GM12878 (cell line): ENCODE measurements at regions not wholly inside any gene's neighbourhood (a gene's known extent, or its start where the extent isn't known, plus 50 kb on each side); places are given as distances from the start of the nearest gene placed in this dataset.
A peak's percentile ranks its signal among the peaks of the same experiment; 100 is the strongest.

Source experiments
- ATF3 ChIP-seq: IDR thresholded peaks from 2 replicates; pipeline ENCODE4 v1.6.1; 2011; ENCODE audit warnings: low read depth, mild to moderate bottlenecking, low read length, moderate library complexity, borderline replicate concordance; ENCODE audit errors: extremely low read depth
- BCL3 ChIP-seq: IDR thresholded peaks from 2 replicates; pipeline ENCODE4 v1.6.1; 2011; ENCODE audit warnings: borderline replicate concordance, low read depth, mild to moderate bottlenecking, moderate library complexity, low read length; ENCODE audit not compliant: insufficient read depth, poor library complexity, severe bottlenecking
- BHLHE40 ChIP-seq, 2 experiments: fragments of 450-650 bp in 1 of 2; IDR thresholded peaks; 2 replicates each; pipeline ENCODE4 v1.6.1; 2011 to 2017; ENCODE audit warnings: low read depth in 2 of 2, borderline replicate concordance in 1 of 2, improper control_type of control experiment in 1 of 2, low read length in 1 of 2, mild to moderate bottlenecking in 1 of 2
- HCFC1 ChIP-seq: fragments of 150-350 bp; IDR thresholded peaks from 2 replicates; pipeline ENCODE4 v1.6.1; 2014; ENCODE audit warnings: low read length
- PAX5 ChIP-seq: IDR thresholded peaks from 2 replicates; pipeline ENCODE4 v1.6.1; 2011; ENCODE audit warnings: low read depth, low read length, borderline replicate concordance
- POLR2AphosphoS2 ChIP-seq: IDR thresholded peaks from 2 replicates; pipeline ENCODE4 v1.6.1; 2011; ENCODE audit warnings: low read depth, mild to moderate bottlenecking, low read length, improper control_type of control experiment, moderate library complexity
- SKIL ChIP-seq: fragments of 450-650 bp; IDR thresholded peaks from 2 replicates; pipeline ENCODE4 v1.6.1; 2017; ENCODE audit warnings: mild to moderate bottlenecking, low read depth, inconsistent platforms; ENCODE audit not compliant: poor library complexity, severe bottlenecking
- ZBTB33 ChIP-seq: fragments of 450-650 bp; IDR thresholded peaks from 2 replicates; pipeline ENCODE4 v1.6.1; 2017; ENCODE audit warnings: mild to moderate bottlenecking
- ZNF622 ChIP-seq: fragments of 450-650 bp; IDR thresholded peaks from 2 replicates; pipeline ENCODE4 v1.6.1; 2017; ENCODE audit warnings: mild to moderate bottlenecking, inconsistent platforms
- TF ChIP-seq, protein P1 (sequence below): fragments of 450-650 bp; IDR thresholded peaks from 2 replicates; pipeline ENCODE4 v1.6.1; 2016; ENCODE audit warnings: mild to moderate bottlenecking, moderate library complexity, borderline replicate concordance
- TF ChIP-seq, protein P2 (sequence below): fragments of 450-650 bp; IDR thresholded peaks from 2 replicates; pipeline ENCODE4 v1.6.1; 2016; ENCODE audit warnings: mild to moderate bottlenecking

DNA sequence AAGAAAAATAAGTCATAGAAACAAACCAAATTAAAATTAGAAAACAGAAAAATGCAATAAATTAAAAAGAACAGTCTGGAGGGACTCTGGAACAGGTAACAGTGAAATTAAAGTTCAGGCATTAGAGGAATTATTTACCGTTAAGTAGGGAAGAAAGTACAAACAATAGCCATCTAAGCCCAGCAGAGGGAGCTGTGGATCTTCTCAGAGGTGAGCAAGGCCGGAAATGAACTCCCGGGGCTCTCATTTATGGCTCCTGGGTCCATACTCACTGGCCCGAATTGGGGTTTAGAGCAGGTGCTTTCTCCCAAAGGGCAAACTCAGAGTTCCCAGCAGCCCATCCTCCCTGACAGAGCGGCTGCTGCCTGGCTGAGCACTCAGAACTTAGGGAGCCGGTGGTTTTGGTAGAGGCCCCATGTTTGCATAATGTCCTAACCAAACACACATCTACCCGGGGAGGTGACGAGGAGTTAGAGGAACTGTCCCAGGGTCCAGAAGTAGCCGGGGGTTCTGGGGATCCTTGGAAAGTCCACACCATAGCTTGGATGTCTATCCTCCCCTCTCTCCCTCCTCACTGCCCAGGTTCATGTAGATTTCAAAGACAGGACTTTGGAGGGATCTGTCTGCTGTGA is 87.8 kb upstream of the VPREB1 start (continued):
- no peak for TF ChIP-seq ATF3
- TF ChIP-seq, protein P1, sequence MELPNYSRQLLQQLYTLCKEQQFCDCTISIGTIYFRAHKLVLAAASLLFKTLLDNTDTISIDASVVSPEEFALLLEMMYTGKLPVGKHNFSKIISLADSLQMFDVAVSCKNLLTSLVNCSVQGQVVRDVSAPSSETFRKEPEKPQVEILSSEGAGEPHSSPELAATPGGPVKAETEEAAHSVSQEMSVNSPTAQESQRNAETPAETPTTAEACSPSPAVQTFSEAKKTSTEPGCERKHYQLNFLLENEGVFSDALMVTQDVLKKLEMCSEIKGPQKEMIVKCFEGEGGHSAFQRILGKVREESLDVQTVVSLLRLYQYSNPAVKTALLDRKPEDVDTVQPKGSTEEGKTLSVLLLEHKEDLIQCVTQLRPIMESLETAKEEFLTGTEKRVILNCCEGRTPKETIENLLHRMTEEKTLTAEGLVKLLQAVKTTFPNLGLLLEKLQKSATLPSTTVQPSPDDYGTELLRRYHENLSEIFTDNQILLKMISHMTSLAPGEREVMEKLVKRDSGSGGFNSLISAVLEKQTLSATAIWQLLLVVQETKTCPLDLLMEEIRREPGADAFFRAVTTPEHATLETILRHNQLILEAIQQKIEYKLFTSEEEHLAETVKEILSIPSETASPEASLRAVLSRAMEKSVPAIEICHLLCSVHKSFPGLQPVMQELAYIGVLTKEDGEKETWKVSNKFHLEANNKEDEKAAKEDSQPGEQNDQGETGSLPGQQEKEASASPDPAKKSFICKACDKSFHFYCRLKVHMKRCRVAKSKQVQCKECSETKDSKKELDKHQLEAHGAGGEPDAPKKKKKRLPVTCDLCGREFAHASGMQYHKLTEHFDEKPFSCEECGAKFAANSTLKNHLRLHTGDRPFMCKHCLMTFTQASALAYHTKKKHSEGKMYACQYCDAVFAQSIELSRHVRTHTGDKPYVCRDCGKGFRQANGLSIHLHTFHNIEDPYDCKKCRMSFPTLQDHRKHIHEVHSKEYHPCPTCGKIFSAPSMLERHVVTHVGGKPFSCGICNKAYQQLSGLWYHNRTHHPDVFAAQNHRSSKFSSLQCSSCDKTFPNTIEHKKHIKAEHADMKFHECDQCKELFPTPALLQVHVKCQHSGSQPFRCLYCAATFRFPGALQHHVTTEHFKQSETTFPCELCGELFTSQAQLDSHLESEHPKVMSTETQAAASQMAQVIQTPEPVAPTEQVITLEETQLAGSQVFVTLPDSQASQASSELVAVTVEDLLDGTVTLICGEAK, result no peak
- no peak for TF ChIP-seq HCFC1
- no peak for TF ChIP-seq BCL3
- no peak for TF ChIP-seq POLR2AphosphoS2
- TF ChIP-seq ZBTB33, result no peak
- TF ChIP-seq BHLHE40 (IDR thresholded peaks at IDR 0.05; ENCODE audit: borderline replicate concordance in 1 of 2, low read depth in 2 of 2, low read length in 1 of 2), result no peak
- no peak; the same call in 1 of the 2 replicates for TF ChIP-seq PAX5
- peak; percentile 35 for TF ChIP-seq SKIL
- TF ChIP-seq, protein P2, sequence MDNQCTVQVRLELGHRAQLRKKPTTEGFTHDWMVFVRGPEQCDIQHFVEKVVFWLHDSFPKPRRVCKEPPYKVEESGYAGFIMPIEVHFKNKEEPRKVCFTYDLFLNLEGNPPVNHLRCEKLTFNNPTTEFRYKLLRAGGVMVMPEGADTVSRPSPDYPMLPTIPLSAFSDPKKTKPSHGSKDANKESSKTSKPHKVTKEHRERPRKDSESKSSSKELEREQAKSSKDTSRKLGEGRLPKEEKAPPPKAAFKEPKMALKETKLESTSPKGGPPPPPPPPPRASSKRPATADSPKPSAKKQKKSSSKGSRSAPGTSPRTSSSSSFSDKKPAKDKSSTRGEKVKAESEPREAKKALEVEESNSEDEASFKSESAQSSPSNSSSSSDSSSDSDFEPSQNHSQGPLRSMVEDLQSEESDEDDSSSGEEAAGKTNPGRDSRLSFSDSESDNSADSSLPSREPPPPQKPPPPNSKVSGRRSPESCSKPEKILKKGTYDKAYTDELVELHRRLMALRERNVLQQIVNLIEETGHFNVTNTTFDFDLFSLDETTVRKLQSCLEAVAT, result no peak
- no peak for TF ChIP-seq ZNF622
